ENCODE measurements at regions not wholly inside any gene's neighbourhood (a gene's known extent, or its start where the extent isn't known, plus 50 kb on each side); places are given as distances from the start of the nearest gene placed in this dataset.

DNA sequence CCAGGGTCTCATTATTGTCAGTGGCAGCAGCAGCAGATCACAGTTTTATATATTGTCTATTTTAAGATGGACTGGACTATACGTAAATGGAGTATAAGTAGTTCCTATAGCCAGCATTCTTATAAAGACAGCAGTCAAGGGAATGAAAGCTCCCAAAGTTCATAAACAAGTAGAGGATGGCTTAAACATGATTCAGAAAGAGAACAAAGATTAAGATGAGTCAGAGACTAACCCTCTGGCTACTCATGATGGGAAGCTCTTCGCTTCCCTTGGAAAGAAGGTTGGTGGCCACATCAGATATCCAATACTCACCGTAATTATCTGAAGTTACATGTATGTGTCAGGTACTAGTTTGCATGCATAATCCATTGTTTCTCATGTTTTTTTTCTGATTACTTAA, 277.0 kb downstream of the INHBA start:
- CTCF ChIA-PET, result no interaction called here

DNA sequence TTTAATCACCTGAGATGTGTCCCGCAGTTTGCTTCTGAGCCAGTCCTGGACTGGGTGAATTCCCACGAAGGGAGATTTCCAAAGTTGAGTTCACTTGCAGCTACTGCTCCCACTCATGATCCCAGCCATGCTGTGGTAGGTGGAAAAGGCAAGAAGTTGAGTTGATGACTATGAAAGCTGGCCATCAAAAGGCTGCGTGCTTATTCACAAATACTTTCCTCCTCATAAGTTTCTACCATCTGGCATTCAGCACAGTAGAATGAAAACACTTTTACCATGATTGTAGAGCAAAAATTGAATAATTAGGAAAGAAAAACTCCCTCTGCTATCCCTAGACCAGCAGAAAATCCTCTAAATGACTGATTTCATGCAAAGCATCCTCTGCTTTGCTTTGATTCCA, 281.8 kb downstream of the INHBA start:
- Mint-ChIP-seq H3K4me3 (no peak overlapping the region), H3K27ac (no peak overlapping the region), H3K9me3 (ENCODE audit: insufficient read depth) (no peaks in the 10 kb centered on the region), H3K27me3 (no peaks in the 10 kb centered on the region), H3K4me1 (no peaks in the 10 kb centered on the region)
- no peak overlapping the region for H3K9ac ChIP-seq (ENCODE audit: low read length)
- ChIA-PET POLR2A (no interaction called here), CTCF (no interaction called here)
- H3K79me2 ChIP-seq (ENCODE audit: control insufficient read depth, insufficient read depth, low read length), result no peaks in the 10 kb centered on the region
- H3K36me3 ChIP-seq (replicated peaks in 1 of 2; ENCODE audit: control extremely low read depth in 1 of 2, control insufficient read depth in 1 of 2, extremely low read depth in 1 of 2, insufficient read depth in 2 of 2, low read length in 1 of 2), result no peaks in the 10 kb centered on the region
- no peaks in the 10 kb centered on the region for H3K4me1 ChIP-seq (ENCODE audit: control insufficient read depth in 2 of 2, insufficient read depth in 2 of 2, low read length in 2 of 2)
- no peak overlapping the region for H3K4me3 ChIP-seq (ENCODE audit: control extremely low read depth in 1 of 5, extremely low read depth in 1 of 5, insufficient read depth in 1 of 5, low read depth in 2 of 5, low read length in 4 of 5)
- no peaks in the 10 kb centered on the region for H3K9me3 ChIP-seq (ENCODE audit: control extremely low read depth in 1 of 3, control insufficient read depth in 2 of 3, insufficient read depth in 1 of 3, low read length in 2 of 3)
- DNase-seq (no peak), ATAC-seq (ENCODE audit: low read depth) (no peak)
- no peak overlapping the region for H3K27ac ChIP-seq (ENCODE audit: low read length in 2 of 2)
- TF ChIP-seq EZH2 (IDR thresholded peaks at IDR 0.05; ENCODE audit: borderline replicate concordance, insufficient read depth, low read depth, low read length, poor library complexity, severe bottlenecking), result no peak
- TF ChIP-seq CTCF (IDR thresholded peaks at IDR 0.05), result no peak
- H3K27me3 ChIP-seq (replicated peaks in 1 of 4; ENCODE audit: control extremely low read depth in 1 of 4, control insufficient read depth in 3 of 4, insufficient read depth in 4 of 4, low read length in 3 of 4), result no peaks in the 10 kb centered on the region
- H4K20me1 ChIP-seq (ENCODE audit: control insufficient read depth, insufficient read depth, low read length, poor library complexity, severe bottlenecking), result no peaks in the 10 kb centered on the region
- WGBS (ENCODE audit: insufficient coverage), result 100% methylated on average over 1 of the region's 3 CpGs
- H3K4me2 ChIP-seq (replicated peaks; ENCODE audit: low read depth, low read length, poor library complexity, severe bottlenecking), result no peak overlapping the region
- intact Hi-C loops (cut with micrococcal nuclease), result no loop called here
- no peak overlapping the region for H2AFZ ChIP-seq (ENCODE audit: insufficient read depth, low read depth, low read length, poor library complexity, severe bottlenecking)

More for the DNA sequence above, 277.0 kb downstream of the INHBA start:
- no peaks in the 10 kb centered on the region for H3K79me2 ChIP-seq (ENCODE audit: control insufficient read depth, insufficient read depth, low read length)
- H3K27me3 Mint-ChIP-seq, result no peaks in the 10 kb centered on the region
- H3K27ac Mint-ChIP-seq, result no peak overlapping the region
- intact Hi-C loops (cut with micrococcal nuclease), result no loop called here
- H3K4me1 ChIP-seq (ENCODE audit: control insufficient read depth in 2 of 2, insufficient read depth in 2 of 2, low read length in 2 of 2), result no peaks in the 10 kb centered on the region
- no peaks in the 10 kb centered on the region for H3K9me3 ChIP-seq (ENCODE audit: control extremely low read depth in 1 of 3, control insufficient read depth in 2 of 3, insufficient read depth in 1 of 3, low read length in 2 of 3)
- POLR2A ChIA-PET, result no interaction called here
- no peaks in the 10 kb centered on the region for H3K27me3 ChIP-seq (replicated peaks in 1 of 4; ENCODE audit: control extremely low read depth in 1 of 4, control insufficient read depth in 3 of 4, insufficient read depth in 4 of 4, low read length in 3 of 4)
- ATAC-seq (ENCODE audit: low read depth), result no peak
- no peak overlapping the region for H3K9ac ChIP-seq (ENCODE audit: low read length)
- H3K36me3 ChIP-seq (replicated peaks in 1 of 2; ENCODE audit: control extremely low read depth in 1 of 2, control insufficient read depth in 1 of 2, extremely low read depth in 1 of 2, insufficient read depth in 2 of 2, low read length in 1 of 2), result no peaks in the 10 kb centered on the region
- H4K20me1 ChIP-seq (ENCODE audit: control insufficient read depth, insufficient read depth, low read length, poor library complexity, severe bottlenecking), result no peaks in the 10 kb centered on the region
- no peaks in the 10 kb centered on the region for H3K9me3 Mint-ChIP-seq (ENCODE audit: insufficient read depth)
- TF ChIP-seq EZH2 (IDR thresholded peaks at IDR 0.05; ENCODE audit: borderline replicate concordance, insufficient read depth, low read depth, low read length, poor library complexity, severe bottlenecking) (no peak), CTCF (IDR thresholded peaks at IDR 0.05) (no peak)
- no peaks in the 10 kb centered on the region for H3K4me1 Mint-ChIP-seq
- no peak for DNase-seq
- H3K27ac ChIP-seq (ENCODE audit: low read length in 2 of 2), result no peak overlapping the region
- no peak overlapping the region for H3K4me2 ChIP-seq (replicated peaks; ENCODE audit: low read depth, low read length, poor library complexity, severe bottlenecking)
- no peak overlapping the region for H3K4me3 ChIP-seq (ENCODE audit: control extremely low read depth in 1 of 5, extremely low read depth in 1 of 5, insufficient read depth in 1 of 5, low read depth in 2 of 5, low read length in 4 of 5)
- H2AFZ ChIP-seq (ENCODE audit: insufficient read depth, low read depth, low read length, poor library complexity, severe bottlenecking), result no peak overlapping the region
- no peak overlapping the region for H3K4me3 Mint-ChIP-seq
- no CpG with 5 or more reads among the region's 3 CpGs for WGBS (ENCODE audit: insufficient coverage)
